ENCODE measurements at regions not wholly inside any gene's neighbourhood (a gene's known extent, or its start where the extent isn't known, plus 50 kb on each side); places are given as distances from the start of the nearest gene placed in this dataset.

- no peak for TF ChIP-seq POLR2A (IDR thresholded peaks at IDR 0.05)
- TF ChIP-seq CTCF (IDR thresholded peaks at IDR 0.05) = no peak
Measured at GRCh38 chrX:96098471-96098870, 586.2 kb upstream of the DIAPH2 start.

Measured in adrenal gland (tissue), 5 donors.